Ishikawa (cell line): ENCODE measurements at regions not wholly inside any gene's neighbourhood (a gene's known extent, or its start where the extent isn't known, plus 50 kb on each side); places are given as distances from the start of the nearest gene placed in this dataset.

ENCODE experiments used
- CEBPB ChIP-seq: IDR thresholded peaks from 2 replicates; pipeline ENCODE4 v1.6.1; 2012
- CREB1 ChIP-seq: IDR thresholded peaks from 2 replicates; pipeline ENCODE4 v1.6.1; 2012; ENCODE audit warnings: low read depth
- EGR1 ChIP-seq: IDR thresholded peaks from 2 replicates; pipeline ENCODE4 v1.6.1; 2012
- EP300 ChIP-seq: IDR thresholded peaks from 2 replicates; pipeline ENCODE4 v1.6.1; 2012; ENCODE audit warnings: borderline replicate concordance
- FOXM1 ChIP-seq: IDR thresholded peaks from 2 replicates; pipeline ENCODE4 v1.6.1; 2012; ENCODE audit warnings: low read depth, borderline replicate concordance
- NFIC ChIP-seq: IDR thresholded peaks from 2 replicates; pipeline ENCODE4 v1.6.1; 2012
- RAD21 ChIP-seq: IDR thresholded peaks from 2 replicates; pipeline ENCODE4 v1.6.1; 2012; ENCODE audit warnings: low read depth
- REST ChIP-seq: IDR thresholded peaks from 2 replicates; pipeline ENCODE4 v1.6.1; 2012; ENCODE audit warnings: low read depth, mild to moderate bottlenecking
- TAF1 ChIP-seq: IDR thresholded peaks from 2 replicates; pipeline ENCODE4 v1.6.1; 2012; ENCODE audit warnings: low read depth, mild to moderate bottlenecking
- TCF12 ChIP-seq: IDR thresholded peaks from 2 replicates; pipeline ENCODE4 v1.6.1; 2012; ENCODE audit warnings: low read depth
- TEAD4 ChIP-seq: IDR thresholded peaks from 2 replicates; pipeline ENCODE4 v1.6.1; 2012
- USF1 ChIP-seq: IDR thresholded peaks from 2 replicates; pipeline ENCODE4 v1.6.1; 2012
- YY1 ChIP-seq: IDR thresholded peaks from 2 replicates; pipeline ENCODE4 v1.6.1; 2012; ENCODE audit warnings: low read depth
- ZBTB7A ChIP-seq: IDR thresholded peaks from 2 replicates; pipeline ENCODE4 v1.6.1; 2012; ENCODE audit warnings: low read depth
- TF ChIP-seq, protein P1 (sequence below): IDR thresholded peaks from 2 replicates; pipeline ENCODE4 v1.6.1; 2012

DNA sequence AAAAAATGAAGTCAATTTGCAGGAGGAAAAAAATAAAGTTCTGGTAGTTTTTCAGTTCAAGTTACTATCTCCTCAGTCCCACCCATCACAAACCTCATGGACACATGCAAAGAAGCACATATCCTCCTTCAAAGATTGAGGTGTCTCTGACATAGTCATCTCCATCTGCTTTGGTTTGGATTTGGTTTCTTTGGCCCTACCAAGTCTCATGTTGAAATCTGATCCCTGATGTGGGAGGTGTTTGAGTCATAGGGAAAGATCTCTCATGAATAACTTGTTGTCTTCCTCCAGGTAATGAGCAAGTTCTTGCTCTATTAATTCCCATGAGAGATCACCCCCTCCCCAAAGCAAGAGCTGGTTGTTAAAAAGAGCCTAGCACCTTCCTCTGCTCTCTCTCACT lies 446.8 kb downstream of the IGSF11 start:
- no peak for TF ChIP-seq RAD21
- no peak for TF ChIP-seq TCF12
- TF ChIP-seq NFIC: no peak
- TF ChIP-seq YY1: no peak
- TF ChIP-seq REST: no peak
- no peak for TF ChIP-seq TEAD4
- TF ChIP-seq FOXM1: no peak
- no peak for TF ChIP-seq EP300
- TF ChIP-seq ZBTB7A: no peak
- TF ChIP-seq USF1: no peak
- TF ChIP-seq TAF1: no peak
- no peak for TF ChIP-seq CEBPB
- TF ChIP-seq, protein P1, sequence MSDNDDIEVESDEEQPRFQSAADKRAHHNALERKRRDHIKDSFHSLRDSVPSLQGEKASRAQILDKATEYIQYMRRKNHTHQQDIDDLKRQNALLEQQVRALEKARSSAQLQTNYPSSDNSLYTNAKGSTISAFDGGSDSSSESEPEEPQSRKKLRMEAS: no peak
- TF ChIP-seq EGR1: no peak
- no peak for TF ChIP-seq CREB1

GRCh38 chr3:118593277-118593670 lies 441.4 kb downstream of the IGSF11 start:
- TF ChIP-seq TAF1 (no peak), RAD21 (no peak), YY1 (no peak), EP300 (no peak), TCF12 (no peak), USF1 (no peak), CREB1 (no peak), ZBTB7A (no peak)
- TF ChIP-seq, protein P1: no peak

DNA sequence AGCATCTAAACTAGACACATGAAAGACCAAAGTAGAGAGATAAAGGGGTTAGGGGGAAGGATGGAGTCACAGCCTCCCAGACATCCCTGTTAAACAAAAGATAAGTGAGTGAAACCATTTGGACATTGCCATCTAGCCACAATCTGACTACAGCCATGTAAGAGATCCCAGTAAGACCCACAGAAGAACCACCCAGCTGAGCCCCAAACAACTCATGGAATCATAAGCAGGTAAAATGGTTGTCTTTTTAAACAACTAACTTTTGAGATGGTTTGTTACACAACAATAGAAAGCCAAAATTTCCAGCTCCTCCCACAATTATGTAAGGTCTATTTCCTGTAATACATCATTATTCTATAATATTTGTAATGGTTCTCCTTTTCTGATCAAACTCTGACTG lies 437.5 kb downstream of the IGSF11 start:
- no peak for TF ChIP-seq ZBTB7A
- TF ChIP-seq USF1: no peak
- no peak for TF ChIP-seq NFIC

GRCh38 chr3:118607915-118608820 lies 426.5 kb downstream of the IGSF11 start:
- TF ChIP-seq TEAD4 (no peak), CEBPB (no peak), RAD21 (no peak), ZBTB7A (no peak), YY1 (no peak), REST (no peak), TAF1 (no peak), TCF12 (no peak), FOXM1 (no peak), USF1 (no peak), CREB1 (no peak), EGR1 (no peak), EP300 (no peak), NFIC (no peak)
- TF ChIP-seq, protein P1: no peak
